NK-92 (cell line): ENCODE measurements at regions not wholly inside any gene's neighbourhood (a gene's known extent, or its start where the extent isn't known, plus 50 kb on each side); places are given as distances from the start of the nearest gene placed in this dataset.
"Not testable (repeated sequence)": the region's sequence is repeated elsewhere in the genome, so short reads cannot be mapped to it uniquely, and the experiment has no call there.

ENCODE experiments used
- DNase-seq: peaks from one replicate; lab custom pipeline; 2025; ENCODE audit not compliant: unreplicated experiment; lab: John Stamatoyannopoulos, UW

GRCh38 chr10:65053397-65053796 is 1532.2 kb downstream of the REEP3 start:
- DNase-seq, result not testable (repeated sequence)

GRCh38 chr10:65053831-65054351 is 1532.7 kb downstream of the REEP3 start:
- DNase-seq, result not testable (repeated sequence)

GRCh38 chr10:65054701-65055100 is 1533.5 kb downstream of the REEP3 start:
- not testable (repeated sequence) for DNase-seq

- no peak for DNase-seq
These were observed 1544.1 kb downstream of the REEP3 start for GRCh38 chr10:65065278-65065677.

GRCh38 chr10:65083222-65083621 is 1562.0 kb downstream of the REEP3 start:
- DNase-seq, result no peak

GRCh38 chr10:65090991-65091390 is 1569.8 kb downstream of the REEP3 start:
- no peak for DNase-seq

GRCh38 chr10:65100146-65100545 is 1578.9 kb downstream of the REEP3 start:
- no peak for DNase-seq

- not testable (repeated sequence) for DNase-seq
These were observed 1579.7 kb downstream of the REEP3 start for GRCh38 chr10:65100881-65101280.

- no peak for DNase-seq
These were observed 1588.8 kb downstream of the REEP3 start for GRCh38 chr10:65110009-65110408.

GRCh38 chr10:65111059-65111458 is 1589.9 kb downstream of the REEP3 start:
- DNase-seq, result not testable (repeated sequence)

- no peak for DNase-seq
These were observed 1591.4 kb downstream of the REEP3 start for GRCh38 chr10:65112573-65112972.

GRCh38 chr10:65123120-65123519 is 1601.9 kb downstream of the REEP3 start:
- DNase-seq, result no peak

- DNase-seq, result no peak
These were observed 1604.0 kb downstream of the REEP3 start for GRCh38 chr10:65125212-65125611.

- no peak for DNase-seq
These were observed 1605.1 kb downstream of the REEP3 start for GRCh38 chr10:65126288-65126687.

GRCh38 chr10:65128277-65128676 is 1607.1 kb downstream of the REEP3 start:
- DNase-seq, result no peak

GRCh38 chr10:65130162-65130758 is 1609.1 kb downstream of the REEP3 start:
- no peak for DNase-seq

GRCh38 chr10:65133652-65134051 is 1612.5 kb downstream of the REEP3 start:
- no peak for DNase-seq

- DNase-seq, result no peak
These were observed 1614.3 kb downstream of the REEP3 start for GRCh38 chr10:65135508-65135907.

GRCh38 chr10:65142641-65143435 is 1621.6 kb downstream of the REEP3 start:
- DNase-seq, result no peak

GRCh38 chr10:65143723-65144122 is 1622.5 kb downstream of the REEP3 start:
- DNase-seq, result no peak

- DNase-seq, result no peak
These were observed 1628.7 kb downstream of the REEP3 start for GRCh38 chr10:65149878-65150277.

- no peak for DNase-seq
These were observed 1645.1 kb downstream of the REEP3 start for GRCh38 chr10:65166272-65166671.
